ENCODE measurements at regions not wholly inside any gene's neighbourhood (a gene's known extent, or its start where the extent isn't known, plus 50 kb on each side); places are given as distances from the start of the nearest gene placed in this dataset.

GRCh38 chr7:32163141-32163806, 93.1 kb upstream of the PDE1C start:
- TF ChIP-seq CTCF (IDR thresholded peaks at IDR 0.05) (no peak), POLR2A (IDR thresholded peaks at IDR 0.05) (no peak)

Data from lower leg skin (tissue), 3 donors.